ENCODE measurements at regions not wholly inside any gene's neighbourhood (a gene's known extent, or its start where the extent isn't known, plus 50 kb on each side); places are given as distances from the start of the nearest gene placed in this dataset.
A peak's percentile ranks its signal among the peaks of the same experiment; 100 is the strongest.

DNA sequence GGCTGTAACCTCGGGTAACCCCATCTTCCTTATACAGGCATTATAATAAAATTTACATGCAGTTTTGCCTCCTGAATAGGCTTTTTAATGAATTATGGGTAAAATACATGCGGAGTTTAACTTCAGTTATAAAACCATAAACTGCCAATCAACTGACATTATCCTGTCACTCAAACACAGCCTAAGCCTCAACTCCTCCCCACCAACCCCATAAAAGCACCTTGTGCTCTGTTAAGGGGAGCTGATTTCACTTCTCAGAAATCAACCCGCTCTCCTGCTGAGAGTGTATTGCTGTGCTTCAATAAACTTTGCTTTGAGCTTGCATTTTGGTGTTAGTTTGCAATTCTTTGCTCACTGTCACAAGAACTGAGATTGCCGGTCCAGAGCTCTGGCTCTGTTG is 1812.2 kb downstream of the BRINP3 start:
- H3K4me3 ChIP-seq (ENCODE audit: low read depth, low read length) = no peak overlapping the region
- H4K12ac ChIP-seq (ENCODE audit: low read depth, low read length) = no peak overlapping the region
- no peak overlapping the region for H3K23ac ChIP-seq (ENCODE audit: low read length)
- H3K27ac ChIP-seq (ENCODE audit: low read depth, low read length) = no peak overlapping the region
- H3K4ac ChIP-seq (ENCODE audit: low read depth, low read length) = no peak overlapping the region
- H2BK5ac ChIP-seq (ENCODE audit: low read depth, low read length, poor library complexity) = no peak overlapping the region
- no peaks in the 10 kb centered on the region for H3K4me1 ChIP-seq (ENCODE audit: control insufficient read depth in 1 of 2, insufficient read depth in 2 of 2, low read length in 2 of 2)
- H4K91ac ChIP-seq (ENCODE audit: low read depth, low read length) = no peak overlapping the region
- no peaks in the 10 kb centered on the region for H3K79me1 ChIP-seq (ENCODE audit: low read length)
- no peak overlapping the region for H3K9ac ChIP-seq (ENCODE audit: low read length)
- no peaks in the 10 kb centered on the region for H3K27me3 ChIP-seq (ENCODE audit: insufficient read depth, low read length)
- no peak overlapping the region for H2BK12ac ChIP-seq (ENCODE audit: low read length)
- no peak overlapping the region for H3K4me2 ChIP-seq (ENCODE audit: low read length)
- WGBS (ENCODE audit: extremely low coverage, insufficient coverage, insufficient read length) = no CpG with 5 or more reads among the region's 4 CpGs
- no peak overlapping the region for H4K8ac ChIP-seq (ENCODE audit: low read depth, low read length)
- H3K18ac ChIP-seq (ENCODE audit: low read length) = no peak overlapping the region
- H2AFZ ChIP-seq (ENCODE audit: insufficient read depth, low read length, poor library complexity) = no peak overlapping the region
- H3K14ac ChIP-seq (ENCODE audit: low read length) = no peak overlapping the region
- H2AK5ac ChIP-seq (ENCODE audit: low read length) = no peak overlapping the region
- H3K36me3 ChIP-seq (ENCODE audit: control insufficient read depth in 1 of 2, insufficient read depth in 2 of 2, low read length in 2 of 2) = no peaks in the 10 kb centered on the region
- H3K79me2 ChIP-seq (ENCODE audit: control insufficient read depth, insufficient read depth, low read length, poor library complexity) = no peaks in the 10 kb centered on the region
- H3K9me3 ChIP-seq (ENCODE audit: insufficient read depth, low read depth, low read length) = no peaks in the 10 kb centered on the region
- no peak overlapping the region for H2BK120ac ChIP-seq (ENCODE audit: insufficient read depth, low read length, poor library complexity)
- no peak for DNase-seq

DNA sequence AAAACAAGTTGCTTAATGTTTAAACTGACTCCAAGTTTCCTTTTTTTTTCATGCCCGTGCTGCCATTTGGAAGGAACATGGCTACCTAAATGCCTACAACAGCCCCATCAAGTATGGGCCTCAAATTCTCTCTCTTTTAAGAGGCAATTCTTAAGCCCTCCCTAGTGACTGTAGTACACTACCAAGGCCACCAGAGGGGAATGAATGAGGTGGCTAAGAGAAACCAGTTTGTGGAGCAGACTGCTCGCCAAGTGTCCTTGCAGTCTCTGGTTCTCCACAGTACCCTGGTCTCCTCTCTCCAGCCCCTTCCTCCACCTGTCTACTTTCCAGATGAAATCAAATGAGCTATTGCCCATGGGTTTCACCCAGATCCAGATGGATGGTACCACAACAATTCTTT is 1809.6 kb downstream of the BRINP3 start:
- no peak overlapping the region for H3K14ac ChIP-seq (ENCODE audit: low read length)
- H3K4me3 ChIP-seq (ENCODE audit: low read depth, low read length) = no peak overlapping the region
- no peak overlapping the region for H4K12ac ChIP-seq (ENCODE audit: low read depth, low read length)
- H3K27me3 ChIP-seq (ENCODE audit: insufficient read depth, low read length) = no peaks in the 10 kb centered on the region
- H3K18ac ChIP-seq (ENCODE audit: low read length) = no peak overlapping the region
- peak in 1 of 2 donors; percentile 10 for DNase-seq
- WGBS (ENCODE audit: extremely low coverage, insufficient coverage, insufficient read length) = no CpG with 5 or more reads among the region's 2 CpGs
- H2BK120ac ChIP-seq (ENCODE audit: insufficient read depth, low read length, poor library complexity) = no peak overlapping the region
- no peak overlapping the region for H2AK5ac ChIP-seq (ENCODE audit: low read length)
- H3K4ac ChIP-seq (ENCODE audit: low read depth, low read length) = no peak overlapping the region
- H3K23ac ChIP-seq (ENCODE audit: low read length) = no peak overlapping the region
- H4K91ac ChIP-seq (ENCODE audit: low read depth, low read length) = no peak overlapping the region
- H3K79me2 ChIP-seq (ENCODE audit: control insufficient read depth, insufficient read depth, low read length, poor library complexity) = no peaks in the 10 kb centered on the region
- no peak overlapping the region for H3K4me2 ChIP-seq (ENCODE audit: low read length)
- no peak overlapping the region for H4K8ac ChIP-seq (ENCODE audit: low read depth, low read length)
- H3K9me3 ChIP-seq (ENCODE audit: insufficient read depth, low read depth, low read length) = no peaks in the 10 kb centered on the region
- no peak overlapping the region for H3K27ac ChIP-seq (ENCODE audit: low read depth, low read length)
- H3K9ac ChIP-seq (ENCODE audit: low read length) = no peak overlapping the region
- no peak overlapping the region for H2BK5ac ChIP-seq (ENCODE audit: low read depth, low read length, poor library complexity)
- no peaks in the 10 kb centered on the region for H3K4me1 ChIP-seq (ENCODE audit: control insufficient read depth in 1 of 2, insufficient read depth in 2 of 2, low read length in 2 of 2)
- H2AFZ ChIP-seq (ENCODE audit: insufficient read depth, low read length, poor library complexity) = no peak overlapping the region
- no peaks in the 10 kb centered on the region for H3K79me1 ChIP-seq (ENCODE audit: low read length)
- no peaks in the 10 kb centered on the region for H3K36me3 ChIP-seq (ENCODE audit: control insufficient read depth in 1 of 2, insufficient read depth in 2 of 2, low read length in 2 of 2)
- H2BK12ac ChIP-seq (ENCODE audit: low read length) = no peak overlapping the region

DNA sequence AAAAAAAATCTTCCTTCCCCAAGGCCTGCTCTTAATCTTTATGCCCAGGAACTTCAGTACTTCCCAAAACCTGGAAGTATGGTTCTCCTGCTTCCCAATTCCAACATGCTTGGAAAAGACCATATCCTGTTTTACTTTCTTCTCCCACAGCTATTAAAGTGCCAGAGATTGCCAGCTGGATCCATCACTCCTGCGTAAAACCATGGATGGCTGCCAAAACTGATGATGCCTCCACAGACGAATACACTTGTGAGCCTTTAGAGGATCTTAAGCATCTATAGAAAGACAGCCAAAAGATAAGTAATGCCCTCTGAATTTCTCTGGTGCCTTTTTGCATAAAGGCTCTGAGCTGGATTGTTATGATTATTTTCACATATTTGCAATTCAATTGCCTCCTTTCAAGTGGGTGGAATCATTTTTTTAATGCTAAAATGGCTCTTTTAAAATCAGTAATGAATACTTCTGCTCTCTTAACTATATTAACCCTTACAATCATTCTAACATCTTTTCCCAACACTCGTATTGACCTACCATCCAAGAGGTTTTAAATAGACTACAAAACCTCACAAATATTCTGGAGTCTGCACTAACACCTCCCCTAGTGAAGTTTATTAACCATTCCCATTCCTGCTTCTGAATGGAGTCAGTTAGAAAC is 1807.8 kb downstream of the BRINP3 start:
- no peak for DNase-seq
- H3K79me2 ChIP-seq (ENCODE audit: control insufficient read depth, insufficient read depth, low read length, poor library complexity) = no peaks in the 10 kb centered on the region
- no peak overlapping the region for H4K8ac ChIP-seq (ENCODE audit: low read depth, low read length)
- no peaks in the 10 kb centered on the region for H3K79me1 ChIP-seq (ENCODE audit: low read length)
- H3K23ac ChIP-seq (ENCODE audit: low read length) = no peak overlapping the region
- H3K9me3 ChIP-seq (ENCODE audit: insufficient read depth, low read depth, low read length) = no peaks in the 10 kb centered on the region
- no peak overlapping the region for H3K18ac ChIP-seq (ENCODE audit: low read length)
- no peaks in the 10 kb centered on the region for H3K4me1 ChIP-seq (ENCODE audit: control insufficient read depth in 1 of 2, insufficient read depth in 2 of 2, low read length in 2 of 2)
- H2AK5ac ChIP-seq (ENCODE audit: low read length) = no peak overlapping the region
- no peak overlapping the region for H2BK120ac ChIP-seq (ENCODE audit: insufficient read depth, low read length, poor library complexity)
- H4K91ac ChIP-seq (ENCODE audit: low read depth, low read length) = no peak overlapping the region
- H3K27me3 ChIP-seq (ENCODE audit: insufficient read depth, low read length) = no peaks in the 10 kb centered on the region
- no peak overlapping the region for H3K4me3 ChIP-seq (ENCODE audit: low read depth, low read length)
- no peak overlapping the region for H3K9ac ChIP-seq (ENCODE audit: low read length)
- no peaks in the 10 kb centered on the region for H3K36me3 ChIP-seq (ENCODE audit: control insufficient read depth in 1 of 2, insufficient read depth in 2 of 2, low read length in 2 of 2)
- no peak overlapping the region for H3K4me2 ChIP-seq (ENCODE audit: low read length)
- no peak overlapping the region for H4K12ac ChIP-seq (ENCODE audit: low read depth, low read length)
- H2BK12ac ChIP-seq (ENCODE audit: low read length) = no peak overlapping the region
- no peak overlapping the region for H3K4ac ChIP-seq (ENCODE audit: low read depth, low read length)
- no peak overlapping the region for H2BK5ac ChIP-seq (ENCODE audit: low read depth, low read length, poor library complexity)
- WGBS (ENCODE audit: extremely low coverage, insufficient coverage, insufficient read length) = 100% methylated on average over 1 of the region's 3 CpGs
- H2AFZ ChIP-seq (ENCODE audit: insufficient read depth, low read length, poor library complexity) = no peak overlapping the region
- H3K14ac ChIP-seq (ENCODE audit: low read length) = no peak overlapping the region
- no peak overlapping the region for H3K27ac ChIP-seq (ENCODE audit: low read depth, low read length)

DNA sequence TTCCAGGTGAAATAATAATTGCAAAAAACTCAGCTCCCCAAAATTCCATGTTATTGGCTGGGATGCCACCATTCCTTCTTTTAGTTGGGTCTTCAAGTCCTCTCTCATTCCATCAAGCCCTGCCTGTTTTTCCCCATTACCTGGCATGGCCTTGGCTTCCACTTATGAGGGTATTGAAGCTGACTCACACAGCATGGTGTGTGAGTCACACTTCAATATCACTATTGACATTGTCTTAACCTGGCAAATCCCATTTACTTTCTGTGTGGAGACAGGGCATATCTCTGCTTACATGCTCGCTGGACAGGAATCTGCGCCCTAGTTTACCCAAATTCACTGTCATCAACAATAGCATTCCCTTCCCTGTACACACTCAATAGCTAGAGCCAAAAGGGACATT is 1806.8 kb downstream of the BRINP3 start:
- Histone ChIP-seq H3K14ac (ENCODE audit: low read length) (no peak overlapping the region), H2BK5ac (ENCODE audit: low read depth, low read length, poor library complexity) (no peak overlapping the region), H4K91ac (ENCODE audit: low read depth, low read length) (no peak overlapping the region), H3K27ac (ENCODE audit: low read depth, low read length) (no peak overlapping the region), H3K27me3 (ENCODE audit: insufficient read depth, low read length) (no peaks in the 10 kb centered on the region), H3K79me2 (ENCODE audit: control insufficient read depth, insufficient read depth, low read length, poor library complexity) (no peaks in the 10 kb centered on the region), H3K4me3 (ENCODE audit: low read depth, low read length) (no peak overlapping the region), H3K4me2 (ENCODE audit: low read length) (no peak overlapping the region), H2AFZ (ENCODE audit: insufficient read depth, low read length, poor library complexity) (no peak overlapping the region), H3K4me1 (ENCODE audit: control insufficient read depth in 1 of 2, insufficient read depth in 2 of 2, low read length in 2 of 2) (no peaks in the 10 kb centered on the region), H3K9ac (ENCODE audit: low read length) (no peak overlapping the region), H4K8ac (ENCODE audit: low read depth, low read length) (no peak overlapping the region), H2BK120ac (ENCODE audit: insufficient read depth, low read length, poor library complexity) (no peak overlapping the region), H2BK12ac (ENCODE audit: low read length) (no peak overlapping the region), H3K79me1 (ENCODE audit: low read length) (no peaks in the 10 kb centered on the region), H3K23ac (ENCODE audit: low read length) (no peak overlapping the region), H3K36me3 (ENCODE audit: control insufficient read depth in 1 of 2, insufficient read depth in 2 of 2, low read length in 2 of 2) (no peaks in the 10 kb centered on the region), H3K9me3 (ENCODE audit: insufficient read depth, low read depth, low read length) (no peaks in the 10 kb centered on the region), H4K12ac (ENCODE audit: low read depth, low read length) (no peak overlapping the region), H3K4ac (ENCODE audit: low read depth, low read length) (no peak overlapping the region), H2AK5ac (ENCODE audit: low read length) (no peak overlapping the region), H3K18ac (ENCODE audit: low read length) (no peak overlapping the region)
- no CpG with 5 or more reads among the region's 2 CpGs for WGBS (ENCODE audit: extremely low coverage, insufficient coverage, insufficient read length)
- peak in 1 of 2 donors; percentile 35 for DNase-seq

Measured in trophoblast cell (in vitro differentiated cells and primary cell).